Osteoblast (primary cell): ENCODE measurements at regions not wholly inside any gene's neighbourhood (a gene's known extent, or its start where the extent isn't known, plus 50 kb on each side); places are given as distances from the start of the nearest gene placed in this dataset.

Experiments used
- DNase-seq: peaks from one replicate; pipeline ENCODE4 v3.0.0; 2011; ENCODE audit warnings: low spot score, mixed read lengths; ENCODE audit not compliant: insufficient read length; ENCODE audit errors: missing footprints
- H2AFZ ChIP-seq: 2 replicates; pipeline ENCODE4 v1.6.0; 2011; ENCODE audit warnings: mild to moderate bottlenecking, low read length
- H3K27ac ChIP-seq: 2 replicates; pipeline ENCODE4 v1.5.1; 2011; ENCODE audit warnings: mild to moderate bottlenecking, low read depth, low read length, moderate library complexity
- H3K27me3 ChIP-seq: 2 replicates; pipeline ENCODE4 v1.6.0; 2012; ENCODE audit warnings: mild to moderate bottlenecking, control low read depth, inconsistent platforms, low read length, moderate library complexity; ENCODE audit not compliant: insufficient read depth
- H3K36me3 ChIP-seq: 2 replicates; pipeline ENCODE4 v1.5.1; 2011; ENCODE audit warnings: mild to moderate bottlenecking, low read length, control low read depth, moderate library complexity; ENCODE audit not compliant: insufficient read depth
- H3K4me1 ChIP-seq: 2 replicates; pipeline ENCODE4 v1.5.1; 2011; ENCODE audit warnings: mild to moderate bottlenecking, low read length, control low read depth, moderate library complexity; ENCODE audit not compliant: insufficient read depth
- H3K4me2 ChIP-seq: 2 replicates; pipeline ENCODE4 v1.6.0; 2011; ENCODE audit warnings: mild to moderate bottlenecking, low read length; ENCODE audit not compliant: insufficient read depth
- H3K4me3 ChIP-seq: fragments of 200-600 bp; sonication (generic); 3 replicates; pipeline ENCODE4 v1.5.1; 2012; ENCODE audit warnings: mild to moderate bottlenecking, low read length, inconsistent platforms; ENCODE audit not compliant: insufficient read depth
- H3K79me2 ChIP-seq: 2 replicates; pipeline ENCODE4 v1.6.0; 2012; ENCODE audit warnings: mild to moderate bottlenecking, low read length, control low read depth, inconsistent platforms; ENCODE audit not compliant: insufficient read depth
- H3K9me3 ChIP-seq: 2 replicates; pipeline ENCODE4 v1.5.1; 2011; ENCODE audit warnings: low read depth, low read length, control low read depth
- H4K20me1 ChIP-seq: 2 replicates; pipeline ENCODE4 v1.6.0; 2012; ENCODE audit warnings: mild to moderate bottlenecking, low read length, control low read depth; ENCODE audit not compliant: insufficient read depth
- CTCF ChIP-seq: IDR thresholded peaks from 2 replicates; pipeline ENCODE4 v1.5.1; 2011; ENCODE audit warnings: mild to moderate bottlenecking, low read depth, low read length, moderate library complexity; ENCODE audit errors: extremely low read depth

- Histone ChIP-seq H2AFZ (no peak overlapping the region), H3K9me3 (no peaks in the 10 kb centered on the region), H3K27ac (no peak overlapping the region), H3K4me3 (no peak overlapping the region), H3K36me3 (no peaks in the 10 kb centered on the region), H3K4me1 (no peaks in the 10 kb centered on the region), H3K27me3 (no peaks in the 10 kb centered on the region), H3K79me2 (no peaks in the 10 kb centered on the region), H4K20me1 (no peaks in the 10 kb centered on the region), H3K4me2 (no peak overlapping the region)
- TF ChIP-seq CTCF, result no peak
- no peak for DNase-seq
Observed at GRCh38 chr3:106227068-106227467, 358.3 kb upstream of the CBLB start.

GRCh38 chr3:106228271-106228670, 359.5 kb upstream of the CBLB start:
- H3K9me3 ChIP-seq, result no peaks in the 10 kb centered on the region
- H3K4me1 ChIP-seq, result peaks cover 5% of the 10 kb centered on the region
- H3K27ac ChIP-seq, result no peak overlapping the region
- TF ChIP-seq CTCF, result no peak
- no peak overlapping the region for H3K4me2 ChIP-seq
- peak overlapping the region; percentile 56 for H2AFZ ChIP-seq
- no peaks in the 10 kb centered on the region for H3K79me2 ChIP-seq
- no peaks in the 10 kb centered on the region for H4K20me1 ChIP-seq
- no peaks in the 10 kb centered on the region for H3K27me3 ChIP-seq
- H3K36me3 ChIP-seq, result no peaks in the 10 kb centered on the region
- DNase-seq, result no peak
- no peak overlapping the region for H3K4me3 ChIP-seq

- Histone ChIP-seq H3K4me1 (peaks cover 6% of the 10 kb centered on the region), H2AFZ (no peak overlapping the region), H3K36me3 (no peaks in the 10 kb centered on the region), H3K4me2 (no peak overlapping the region), H3K79me2 (no peaks in the 10 kb centered on the region), H3K9me3 (no peaks in the 10 kb centered on the region), H3K27me3 (no peaks in the 10 kb centered on the region), H4K20me1 (no peaks in the 10 kb centered on the region), H3K27ac (no peak overlapping the region), H3K4me3 (no peak overlapping the region)
- DNase-seq, result no peak
- no peak for TF ChIP-seq CTCF
Observed at GRCh38 chr3:106229495-106230278, 360.9 kb upstream of the CBLB start.

- Histone ChIP-seq H4K20me1 (no peaks in the 10 kb centered on the region), H2AFZ (no peak overlapping the region)
Observed at GRCh38 chr3:106231086-106231485, 362.3 kb upstream of the CBLB start.

More at GRCh38 chr3:106231086-106231485, 362.3 kb upstream of the CBLB start:
- no peak overlapping the region for H3K4me2 ChIP-seq
- peaks cover 6% of the 10 kb centered on the region for H3K4me1 ChIP-seq
- DNase-seq, result no peak
- H3K79me2 ChIP-seq, result no peaks in the 10 kb centered on the region
- H3K27me3 ChIP-seq, result no peaks in the 10 kb centered on the region
- no peak overlapping the region for H3K4me3 ChIP-seq
- H3K36me3 ChIP-seq, result no peaks in the 10 kb centered on the region
- no peak for TF ChIP-seq CTCF
- no peak overlapping the region for H3K27ac ChIP-seq
- no peaks in the 10 kb centered on the region for H3K9me3 ChIP-seq
